ENCODE measurements at regions not wholly inside any gene's neighbourhood (a gene's known extent, or its start where the extent isn't known, plus 50 kb on each side); places are given as distances from the start of the nearest gene placed in this dataset.
A peak's percentile ranks its signal among the peaks of the same experiment; 100 is the strongest.
"Not testable (repeated sequence)": the region's sequence is repeated elsewhere in the genome, so short reads cannot be mapped to it uniquely, and the experiment has no call there.

- no peak for DNase-seq (ENCODE audit: low read depth, low spot score)
- H3K4me3 ChIP-seq (ENCODE audit: low read length): no peak overlapping the region
Observed at GRCh38 chr17:27944546-27945332, 51.6 kb upstream of the LYRM9 start.

DNA sequence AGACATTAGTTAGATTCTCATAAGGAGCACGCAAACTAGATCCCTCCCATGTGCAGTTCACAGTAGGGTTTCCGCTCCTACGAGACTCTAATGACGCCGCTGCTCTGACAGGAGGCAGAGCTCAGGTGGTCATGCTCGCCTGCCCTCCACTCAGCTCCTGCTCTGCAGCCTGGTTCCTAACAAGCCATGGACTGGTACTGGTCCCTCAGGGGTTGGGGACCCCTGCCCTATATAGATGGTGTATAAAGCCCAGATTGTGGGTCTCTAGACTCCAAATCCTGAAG, 52.1 kb upstream of the LYRM9 start:
- no peak for DNase-seq (ENCODE audit: low read depth, low spot score)
- H3K4me3 ChIP-seq (ENCODE audit: low read length): no peak overlapping the region

- H3K4me3 ChIP-seq (ENCODE audit: low read length): no peak overlapping the region
- DNase-seq (ENCODE audit: low read depth, low spot score): no peak
Observed at GRCh38 chr17:27945953-27946352, 52.8 kb upstream of the LYRM9 start.

DNA sequence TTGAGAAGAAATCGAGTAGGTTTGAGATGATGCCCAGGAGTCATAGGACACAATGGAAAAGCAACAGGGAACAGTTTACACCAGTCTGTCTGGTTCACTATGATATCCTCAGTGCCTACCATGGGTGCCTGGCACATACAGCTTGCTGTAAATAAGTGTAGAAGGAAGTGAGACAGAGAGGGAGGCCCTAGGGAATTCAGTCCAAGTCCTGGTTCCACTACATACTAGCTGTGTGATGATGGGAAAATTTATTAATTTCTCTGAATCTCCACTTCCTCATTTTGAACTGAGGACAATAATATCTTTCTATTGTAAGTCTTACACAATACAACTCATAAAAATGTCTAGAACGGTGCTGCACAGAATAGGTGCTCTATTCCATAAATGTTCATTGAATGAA, 53.3 kb upstream of the LYRM9 start:
- no peak for DNase-seq (ENCODE audit: low read depth, low spot score)
- no peak overlapping the region for H3K4me3 ChIP-seq (ENCODE audit: low read length)

DNA sequence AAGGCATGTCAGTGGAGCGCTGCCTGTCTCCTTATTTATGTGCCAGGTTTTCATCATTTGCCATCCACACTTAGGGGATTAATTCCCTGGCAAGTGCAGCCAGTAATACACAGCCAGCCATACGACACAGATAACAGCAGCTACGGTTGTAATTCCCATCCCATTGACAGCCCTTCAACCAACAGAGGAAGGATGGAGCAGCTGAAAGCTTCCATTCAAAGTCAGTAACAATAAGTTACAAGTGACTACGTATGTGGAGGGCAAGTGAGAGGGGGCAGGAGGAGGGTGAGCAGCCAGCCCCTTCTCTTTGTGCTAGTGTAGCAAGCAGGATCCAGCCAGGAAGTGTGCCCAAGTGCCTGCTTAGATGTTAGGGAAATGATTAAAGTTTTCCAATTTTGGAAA, 53.8 kb upstream of the LYRM9 start:
- H3K4me3 ChIP-seq (ENCODE audit: low read length): no peak overlapping the region
- DNase-seq (ENCODE audit: low read depth, low spot score): no peak

DNA sequence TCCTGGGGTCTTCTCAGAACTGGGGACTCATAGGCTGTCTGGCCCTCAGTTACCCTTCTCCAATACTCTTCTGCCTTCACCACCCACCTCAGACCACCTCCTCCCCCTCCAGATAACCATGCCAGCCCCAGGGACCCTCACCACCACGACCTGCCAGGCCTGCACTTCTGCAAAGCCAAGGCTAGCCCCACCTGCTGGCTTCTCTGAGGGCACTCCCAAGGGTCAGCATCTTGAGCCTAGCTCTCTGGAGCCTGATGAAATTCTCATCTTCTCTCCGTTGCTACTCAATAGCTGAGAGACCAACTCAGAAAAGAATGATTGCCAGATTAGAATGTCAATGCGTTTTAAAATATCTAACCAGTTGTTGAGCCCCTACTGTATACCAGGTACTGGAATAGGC, 56.1 kb upstream of the LYRM9 start:
- no peak overlapping the region for H3K4me3 ChIP-seq (ENCODE audit: low read length)
- no peak for DNase-seq (ENCODE audit: low read depth, low spot score)

GRCh38 chr17:27950225-27950624, 57.1 kb upstream of the LYRM9 start:
- DNase-seq (ENCODE audit: low read depth, low spot score); H3K4me3 ChIP-seq (ENCODE audit: low read length): not testable (repeated sequence)

DNA sequence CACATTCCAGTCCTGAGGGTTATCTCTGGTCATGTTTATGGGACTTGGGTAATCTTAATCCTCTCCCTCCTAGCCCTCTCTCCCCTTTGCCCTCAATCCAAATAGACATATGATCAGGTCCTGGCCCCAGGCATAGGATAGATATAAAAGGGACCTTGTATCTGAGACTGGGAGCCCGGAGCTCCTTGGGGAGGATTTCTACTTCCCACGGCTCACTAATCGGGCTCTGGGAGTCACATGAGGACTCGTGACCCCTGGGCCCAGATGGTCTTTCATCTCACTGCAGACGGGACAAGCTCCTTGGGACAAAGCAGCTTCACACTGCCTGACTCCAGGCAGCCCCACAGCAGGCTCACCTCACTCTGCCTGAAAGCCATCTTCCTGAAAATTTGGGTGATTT, 57.8 kb upstream of the LYRM9 start:
- DNase-seq (ENCODE audit: low read depth, low spot score): no peak
- no peak overlapping the region for H3K4me3 ChIP-seq (ENCODE audit: low read length)

GRCh38 chr17:27951872-27952271, 58.7 kb upstream of the LYRM9 start:
- H3K4me3 ChIP-seq (ENCODE audit: low read length): no peak overlapping the region
- DNase-seq (ENCODE audit: low read depth, low spot score): no peak

GRCh38 chr17:27952366-27952765, 59.2 kb upstream of the LYRM9 start:
- no peak overlapping the region for H3K4me3 ChIP-seq (ENCODE audit: low read length)
- DNase-seq (ENCODE audit: low read depth, low spot score): no peak

DNA sequence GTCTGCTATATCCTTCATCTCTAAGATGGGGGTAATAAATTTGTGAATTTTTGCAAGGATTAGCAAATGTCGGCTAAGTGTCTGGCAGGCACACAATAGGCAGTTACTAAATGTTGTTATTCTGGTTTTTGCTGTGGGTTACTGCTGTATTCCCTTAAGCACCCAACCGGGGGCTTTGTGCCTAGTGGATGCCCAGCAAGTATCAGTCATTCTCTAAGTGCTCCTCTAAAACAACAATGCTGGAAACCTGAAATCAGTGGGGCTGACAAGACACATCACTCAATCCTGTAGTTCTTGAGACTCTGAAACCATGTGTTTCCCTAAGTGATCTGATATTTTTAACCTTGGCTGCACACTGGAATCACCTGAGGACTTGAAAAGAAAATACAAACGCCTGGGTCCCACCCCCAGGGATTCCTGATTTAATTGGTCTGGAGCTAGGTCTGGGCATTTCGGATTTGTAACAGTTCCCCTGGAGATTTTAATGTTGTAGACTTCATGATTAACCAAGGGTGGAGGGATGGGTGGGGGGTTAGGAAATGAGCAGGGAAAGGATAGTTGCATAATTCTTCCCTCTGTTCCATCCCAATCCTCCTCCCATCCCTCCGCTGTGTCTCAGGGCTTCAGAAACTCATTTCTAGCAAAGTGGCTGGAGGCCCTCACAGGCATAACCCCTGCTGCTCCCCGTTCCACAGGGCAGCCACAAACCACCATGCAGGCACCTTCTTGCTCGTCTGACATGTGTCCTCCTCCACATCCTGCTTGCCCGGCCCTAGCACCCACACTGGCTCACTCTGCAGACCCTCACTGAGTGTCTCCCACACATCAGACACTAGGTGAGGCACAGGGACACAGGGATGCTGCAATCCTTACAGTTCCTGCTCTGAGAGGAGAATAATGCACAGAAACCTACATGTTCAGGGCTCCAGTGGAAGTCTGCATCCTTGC, 61.7 kb upstream of the LYRM9 start:
- no peak for DNase-seq (ENCODE audit: low read depth, low spot score)
- H3K4me3 ChIP-seq (ENCODE audit: low read length): no peak overlapping the region

DNA sequence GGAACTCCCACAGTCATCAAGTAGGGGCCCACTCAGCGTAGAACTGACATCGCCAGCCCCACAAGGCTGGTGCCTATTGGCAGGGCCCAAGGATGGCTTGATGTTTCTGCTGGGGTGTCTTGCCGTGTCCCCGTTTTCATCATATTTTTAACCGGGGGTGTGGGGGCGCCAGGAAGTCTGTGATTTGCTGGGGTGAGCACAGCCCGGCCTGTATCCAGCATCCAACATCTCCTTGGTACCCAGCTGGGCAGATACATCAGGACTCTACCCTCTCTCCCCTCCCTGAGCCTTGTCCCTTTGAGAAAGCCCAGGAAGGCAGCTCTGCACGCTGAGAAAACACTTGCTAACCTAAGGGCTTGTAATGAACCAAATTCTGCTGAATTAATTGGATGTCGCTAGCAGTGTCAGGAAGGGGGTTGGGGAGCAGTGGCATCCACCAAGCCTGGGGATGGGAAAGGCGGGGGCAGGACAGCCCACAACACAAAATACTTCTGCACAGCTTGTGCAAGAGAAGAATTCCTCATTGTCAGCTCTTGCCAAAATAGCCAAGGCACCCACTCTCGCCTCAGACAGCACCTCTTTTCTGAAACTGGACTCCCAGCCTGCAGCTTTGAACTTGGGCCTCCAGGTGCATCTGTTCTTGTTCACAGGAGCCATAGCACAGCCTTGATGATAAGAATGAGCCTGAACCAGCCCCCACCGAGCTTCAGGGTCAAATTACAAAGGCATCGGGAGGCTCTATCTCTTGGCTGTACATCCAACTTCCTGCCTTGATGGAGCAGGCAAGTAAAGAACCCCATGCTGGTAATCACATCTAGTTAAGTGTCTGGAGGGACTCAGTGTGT, 63.7 kb upstream of the LYRM9 start:
- DNase-seq (ENCODE audit: low read depth, low spot score): peak; percentile 28
- H3K4me3 ChIP-seq (ENCODE audit: low read length): no peak overlapping the region

DNA sequence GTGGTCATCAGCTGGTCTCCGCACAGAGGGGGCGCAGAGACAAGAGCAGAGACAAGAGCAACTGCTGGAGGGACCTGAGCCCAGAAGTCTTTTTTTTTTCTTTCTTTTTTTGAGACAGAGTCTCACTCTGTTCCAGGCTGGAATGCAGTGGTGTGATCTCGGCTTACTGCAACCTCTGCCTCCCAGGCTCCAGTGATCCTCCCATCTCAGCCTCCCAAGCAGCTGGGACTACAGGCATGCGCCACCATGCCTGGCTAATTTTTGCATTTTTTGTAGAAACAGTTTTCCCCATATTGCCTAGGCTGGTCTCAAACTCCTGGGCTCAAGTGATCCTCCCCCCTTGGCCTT, 64.3 kb upstream of the LYRM9 start:
- not testable (repeated sequence) for DNase-seq (ENCODE audit: low read depth, low spot score); H3K4me3 ChIP-seq (ENCODE audit: low read length)

- no peak overlapping the region for H3K4me3 ChIP-seq (ENCODE audit: low read length)
- DNase-seq (ENCODE audit: low read depth, low spot score): no peak
Observed at GRCh38 chr17:27958708-27959381, 65.7 kb upstream of the LYRM9 start.

DNA sequence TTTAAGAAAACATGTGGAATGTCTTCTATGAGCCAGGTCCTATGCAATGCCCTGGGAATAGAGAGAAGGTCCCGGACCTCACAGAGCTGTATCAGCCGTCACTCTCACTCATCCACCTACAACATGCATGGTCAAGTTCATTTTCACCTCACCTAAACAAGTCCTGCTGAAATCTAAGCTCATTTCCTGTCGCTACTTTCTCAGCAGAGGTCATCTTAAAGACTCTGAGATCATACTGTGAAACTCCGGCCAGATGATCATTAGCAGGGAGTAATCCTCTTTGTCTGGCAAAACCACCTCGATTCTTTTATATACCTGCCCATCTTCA, 66.2 kb upstream of the LYRM9 start:
- no peak overlapping the region for H3K4me3 ChIP-seq (ENCODE audit: low read length)
- DNase-seq (ENCODE audit: low read depth, low spot score): no peak

DNA sequence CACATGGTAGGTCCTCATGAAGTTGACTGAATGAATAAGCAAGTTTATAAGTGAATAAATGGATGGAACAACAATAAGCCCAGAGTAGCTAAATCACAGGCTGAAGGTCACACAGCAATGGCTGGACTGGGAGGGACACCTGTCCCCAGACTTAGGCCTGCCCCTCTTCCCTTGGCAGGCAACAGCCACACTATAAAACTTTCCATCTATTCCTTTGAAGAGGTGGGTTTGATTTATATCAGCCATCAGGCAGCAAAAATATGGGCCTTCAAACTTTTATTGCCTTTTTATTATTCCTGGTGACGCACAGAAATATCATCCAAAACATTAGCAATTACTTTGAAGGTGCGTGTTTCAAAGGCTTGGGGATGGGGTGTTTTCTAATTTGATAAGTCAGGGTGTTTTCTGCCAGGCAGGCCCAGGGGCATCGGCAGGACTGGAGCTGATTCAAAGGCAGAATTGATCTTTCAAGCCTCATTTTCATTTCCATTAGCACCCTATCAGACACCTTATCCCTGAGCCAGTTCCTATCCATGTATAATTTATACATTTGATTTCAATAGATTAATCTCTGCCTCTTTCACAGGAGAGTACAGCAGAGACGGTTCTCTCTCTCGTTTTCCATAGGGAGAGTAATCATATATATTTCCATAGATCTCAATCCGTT, 67.2 kb upstream of the LYRM9 start:
- H3K4me3 ChIP-seq (ENCODE audit: low read length): no peak overlapping the region
- no peak for DNase-seq (ENCODE audit: low read depth, low spot score)

DNA sequence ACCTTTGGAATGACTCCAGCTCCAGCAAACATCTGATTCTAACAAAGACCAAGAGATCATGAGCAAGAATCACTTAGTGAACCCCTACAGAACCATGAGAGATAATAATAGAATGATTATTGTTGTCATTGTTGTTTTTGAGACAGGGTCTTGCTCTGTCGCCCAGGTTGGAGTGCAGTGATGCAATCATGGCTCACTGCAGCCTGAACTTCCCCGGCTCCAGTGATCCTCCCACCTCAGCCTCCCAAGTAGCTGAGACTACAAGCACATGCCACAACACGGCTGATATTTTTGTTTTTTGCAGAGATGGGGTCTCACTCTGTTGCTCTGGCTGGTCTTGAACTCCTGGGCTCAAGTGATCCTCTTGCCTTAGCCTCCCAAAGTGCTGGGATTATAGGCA, 69.4 kb upstream of the LYRM9 start:
- H3K4me3 ChIP-seq (ENCODE audit: low read length); DNase-seq (ENCODE audit: low read depth, low spot score): not testable (repeated sequence)

- DNase-seq (ENCODE audit: low read depth, low spot score): no peak
- no peak overlapping the region for H3K4me3 ChIP-seq (ENCODE audit: low read length)
Observed at GRCh38 chr17:27965224-27965623, 72.1 kb upstream of the LYRM9 start.

DNA sequence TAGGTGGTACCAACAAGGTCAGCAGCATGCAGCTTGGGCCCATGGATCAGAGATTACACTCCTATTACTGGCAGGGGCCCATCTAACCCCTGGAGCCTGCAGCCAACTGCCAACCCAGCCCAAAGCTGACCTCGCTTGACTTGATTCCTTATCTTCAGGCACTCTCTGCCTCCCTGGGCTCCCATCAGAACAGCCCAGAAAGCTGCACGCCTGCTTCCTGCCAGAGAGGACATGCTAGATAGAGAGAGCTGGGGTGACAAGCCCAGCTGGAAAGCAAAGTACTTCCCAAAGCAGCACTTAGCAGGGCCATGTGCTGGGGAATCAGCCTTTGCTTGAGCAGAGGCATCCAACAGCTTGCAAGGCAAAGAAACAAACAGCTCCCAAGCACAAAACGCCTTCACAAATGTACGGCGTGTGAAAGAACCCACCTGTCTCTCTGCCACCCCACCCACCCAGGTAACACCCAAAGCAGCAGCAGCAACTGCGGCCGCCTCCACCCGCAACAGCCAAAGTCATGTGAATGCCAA, 74.2 kb upstream of the NLK start:
- DNase-seq (ENCODE audit: low read depth, low spot score): no peak
- H3K4me3 ChIP-seq (ENCODE audit: low read length): no peak overlapping the region
